RWPE1 (cell line): ENCODE measurements at regions not wholly inside any gene's neighbourhood (a gene's known extent, or its start where the extent isn't known, plus 50 kb on each side); places are given as distances from the start of the nearest gene placed in this dataset.

Experiments
- CTCF ChIA-PET: fragments of 350-600 bp; sonication (Branson Sonifier 250); formaldehyde crosslinking; extraction: SDS; loops from one replicate; lab custom pipeline; 2021; lab: Yijun Ruan, JAX
- POLR2A ChIA-PET: fragments of 400-600 bp; formaldehyde crosslinking; extraction: SDS; loops from one replicate; lab custom pipeline; 2020; ENCODE audit warnings: antibody characterized with exemption; ENCODE audit not compliant: low non-redundant PET; lab: Yijun Ruan, JAX
- DNase-seq: peaks from one replicate; pipeline ENCODE4 v3.0.0; 2012; ENCODE audit warnings: low spot score
- H3K27ac ChIP-seq: fragments of 450-650 bp; 2 replicates; pipeline ENCODE4 v1.5.1; 2017
- TF ChIP-seq, protein P1 (sequence below): fragments of 450-650 bp; conservative IDR thresholded peaks from 2 replicates; pipeline ENCODE4 v1.5.1; 2017; ENCODE audit warnings: low read depth, mild to moderate bottlenecking

DNA sequence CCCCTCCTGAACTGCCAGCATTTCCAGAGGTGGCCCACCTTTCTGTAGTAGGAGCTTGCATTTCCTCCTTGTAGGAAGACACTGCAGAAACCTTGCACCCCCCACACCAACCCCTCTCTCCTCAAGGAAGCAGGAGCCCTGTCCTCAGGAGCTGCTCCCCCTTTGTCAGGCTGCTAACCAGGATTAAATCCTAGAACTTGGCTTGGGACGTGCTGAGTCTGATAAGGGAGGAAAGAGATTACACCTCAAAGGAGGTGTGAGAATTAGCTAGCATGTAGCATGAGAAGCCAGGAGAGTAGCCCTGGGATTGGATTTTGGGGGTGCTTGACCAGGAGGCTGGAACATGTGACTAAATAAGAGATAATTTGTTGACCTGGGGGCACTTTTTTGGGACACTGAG is 119.8 kb upstream of the ALDH1B1 start:
- ChIA-PET CTCF (no interaction called here), POLR2A (no interaction called here)
- no peak for DNase-seq
- no peak overlapping the region for H3K27ac ChIP-seq
- TF ChIP-seq, protein P1, sequence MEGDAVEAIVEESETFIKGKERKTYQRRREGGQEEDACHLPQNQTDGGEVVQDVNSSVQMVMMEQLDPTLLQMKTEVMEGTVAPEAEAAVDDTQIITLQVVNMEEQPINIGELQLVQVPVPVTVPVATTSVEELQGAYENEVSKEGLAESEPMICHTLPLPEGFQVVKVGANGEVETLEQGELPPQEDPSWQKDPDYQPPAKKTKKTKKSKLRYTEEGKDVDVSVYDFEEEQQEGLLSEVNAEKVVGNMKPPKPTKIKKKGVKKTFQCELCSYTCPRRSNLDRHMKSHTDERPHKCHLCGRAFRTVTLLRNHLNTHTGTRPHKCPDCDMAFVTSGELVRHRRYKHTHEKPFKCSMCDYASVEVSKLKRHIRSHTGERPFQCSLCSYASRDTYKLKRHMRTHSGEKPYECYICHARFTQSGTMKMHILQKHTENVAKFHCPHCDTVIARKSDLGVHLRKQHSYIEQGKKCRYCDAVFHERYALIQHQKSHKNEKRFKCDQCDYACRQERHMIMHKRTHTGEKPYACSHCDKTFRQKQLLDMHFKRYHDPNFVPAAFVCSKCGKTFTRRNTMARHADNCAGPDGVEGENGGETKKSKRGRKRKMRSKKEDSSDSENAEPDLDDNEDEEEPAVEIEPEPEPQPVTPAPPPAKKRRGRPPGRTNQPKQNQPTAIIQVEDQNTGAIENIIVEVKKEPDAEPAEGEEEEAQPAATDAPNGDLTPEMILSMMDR: no peak

- TF ChIP-seq, protein P1: no peak
- ChIA-PET POLR2A (no interaction called here), CTCF (interaction anchor here (0.6 kb wide), 1 partner anchor 367 kb away, joined by 3 read pairs; no protein-coding TSS in a partner anchor)
- no peak for DNase-seq
- no peak overlapping the region for H3K27ac ChIP-seq
Observed at GRCh38 chr9:38271666-38272241, 120.7 kb upstream of the ALDH1B1 start.

- TF ChIP-seq, protein P1: no peak
- no peak for DNase-seq
- CTCF ChIA-PET: no interaction called here
- no peak overlapping the region for H3K27ac ChIP-seq
- POLR2A ChIA-PET: no interaction called here
Observed at GRCh38 chr9:38269775-38270174, 122.7 kb upstream of the ALDH1B1 start.

DNA sequence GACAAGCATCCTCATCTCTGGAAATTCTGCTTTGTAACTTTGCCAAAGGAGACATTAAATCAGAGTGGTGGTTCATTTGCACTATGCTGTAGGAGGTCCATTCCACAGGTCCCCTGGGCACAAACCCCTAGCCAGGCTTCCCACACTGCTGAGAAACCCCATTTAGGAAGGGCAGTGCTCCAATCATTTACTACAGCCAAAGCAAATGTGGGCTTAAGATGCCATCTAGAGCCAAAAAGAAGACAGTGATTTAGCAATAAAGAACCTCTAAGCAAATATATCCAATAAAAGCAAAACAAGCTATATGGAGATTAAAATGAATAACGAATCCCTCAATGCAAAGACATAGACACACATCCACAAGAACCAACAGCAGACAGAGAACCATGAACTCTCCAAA is 129.0 kb upstream of the ALDH1B1 start:
- DNase-seq: no peak
- no peak overlapping the region for H3K27ac ChIP-seq
- TF ChIP-seq, protein P1: no peak; the same call in 1 of the 2 replicates
- ChIA-PET CTCF (interaction anchor here (0.6 to 1.3 kb wide), 14 partner anchors 24 to 359 kb away, joined by 3 to 5 read pairs (median 4); partner anchors contain the start of gene SHB), POLR2A (no interaction called here)

DNA sequence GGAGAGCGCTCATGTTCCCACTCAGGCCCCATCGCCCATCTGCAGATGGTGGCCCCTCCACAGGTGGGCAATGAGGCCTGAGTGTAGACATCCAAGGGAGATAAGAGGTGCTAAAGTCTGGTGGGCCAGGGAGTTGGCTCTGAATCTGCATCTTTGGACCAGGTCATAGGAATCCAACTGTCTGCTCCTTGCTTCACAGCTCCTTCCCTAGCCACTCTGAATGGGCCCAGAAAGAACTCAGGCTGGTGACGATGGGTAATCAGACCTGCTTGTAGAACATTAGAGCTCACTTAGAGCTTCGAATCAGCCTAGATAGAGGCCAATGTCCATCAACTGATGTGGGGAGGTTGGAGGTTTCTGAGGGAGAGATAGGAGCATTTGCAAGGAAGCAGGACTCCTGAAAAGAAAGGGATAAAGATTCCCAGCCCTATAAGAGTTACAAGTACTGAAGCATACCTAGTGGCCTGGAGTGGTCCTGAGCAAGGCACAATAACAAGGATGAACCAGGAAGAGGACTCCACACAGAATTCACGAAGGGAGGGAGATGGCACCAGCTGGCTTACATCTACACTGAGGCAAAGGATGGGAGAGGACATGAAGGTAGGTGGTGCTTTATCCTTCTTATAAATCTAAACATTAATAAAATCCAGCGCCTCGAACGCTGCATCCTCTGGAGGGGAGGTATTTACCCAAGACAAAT is 132.8 kb upstream of the ALDH1B1 start:
- ChIA-PET POLR2A (no interaction called here), CTCF (interaction anchor here (0.6 kb wide), 2 partner anchors 171 to 496 kb away, joined by 3 to 4 read pairs; no protein-coding TSS in a partner anchor)
- no peak for DNase-seq
- TF ChIP-seq, protein P1: no peak
- no peak overlapping the region for H3K27ac ChIP-seq

DNA sequence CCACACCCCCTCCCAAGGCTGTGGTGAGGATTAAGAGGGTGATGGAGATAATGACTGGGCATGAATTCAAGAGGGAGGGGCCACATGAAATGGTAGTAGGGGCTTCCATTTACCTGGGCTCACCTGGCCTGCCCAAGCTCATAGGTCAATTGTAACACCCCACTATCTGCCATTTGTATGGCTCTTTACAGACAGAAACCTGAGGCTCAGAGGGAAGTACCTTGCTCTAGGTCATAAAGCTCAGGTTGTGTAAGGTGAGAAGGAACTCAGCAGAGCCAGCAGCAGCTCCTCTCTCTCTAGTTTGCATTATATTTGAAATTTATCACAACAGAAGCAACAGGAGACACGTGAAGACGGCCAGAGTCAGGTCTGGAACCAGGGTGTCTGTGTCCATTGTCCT is 133.4 kb upstream of the ALDH1B1 start:
- TF ChIP-seq, protein P1: no peak
- no peak overlapping the region for H3K27ac ChIP-seq
- DNase-seq: no peak
- CTCF ChIA-PET: interaction anchor here (0.6 kb wide), 2 partner anchors 171 to 496 kb away, joined by 3 to 4 read pairs; no protein-coding TSS in a partner anchor
- POLR2A ChIA-PET: no interaction called here
